ENCODE measurements at regions not wholly inside any gene's neighbourhood (a gene's known extent, or its start where the extent isn't known, plus 50 kb on each side); places are given as distances from the start of the nearest gene placed in this dataset.
A peak's percentile ranks its signal among the peaks of the same experiment; 100 is the strongest.
"Not testable (repeated sequence)": the region's sequence is repeated elsewhere in the genome, so short reads cannot be mapped to it uniquely, and the experiment has no call there.

GRCh38 chr15:31219221-31219620, 107.4 kb upstream of the KLF13 start:
- DNase-seq (ENCODE audit: low read depth) = no peak

- no peak for DNase-seq (ENCODE audit: low read depth)
These were observed 104.6 kb upstream of the KLF13 start for GRCh38 chr15:31221936-31222515.

GRCh38 chr15:31222773-31223341, 103.8 kb upstream of the KLF13 start:
- DNase-seq (ENCODE audit: low read depth) = no peak

DNA sequence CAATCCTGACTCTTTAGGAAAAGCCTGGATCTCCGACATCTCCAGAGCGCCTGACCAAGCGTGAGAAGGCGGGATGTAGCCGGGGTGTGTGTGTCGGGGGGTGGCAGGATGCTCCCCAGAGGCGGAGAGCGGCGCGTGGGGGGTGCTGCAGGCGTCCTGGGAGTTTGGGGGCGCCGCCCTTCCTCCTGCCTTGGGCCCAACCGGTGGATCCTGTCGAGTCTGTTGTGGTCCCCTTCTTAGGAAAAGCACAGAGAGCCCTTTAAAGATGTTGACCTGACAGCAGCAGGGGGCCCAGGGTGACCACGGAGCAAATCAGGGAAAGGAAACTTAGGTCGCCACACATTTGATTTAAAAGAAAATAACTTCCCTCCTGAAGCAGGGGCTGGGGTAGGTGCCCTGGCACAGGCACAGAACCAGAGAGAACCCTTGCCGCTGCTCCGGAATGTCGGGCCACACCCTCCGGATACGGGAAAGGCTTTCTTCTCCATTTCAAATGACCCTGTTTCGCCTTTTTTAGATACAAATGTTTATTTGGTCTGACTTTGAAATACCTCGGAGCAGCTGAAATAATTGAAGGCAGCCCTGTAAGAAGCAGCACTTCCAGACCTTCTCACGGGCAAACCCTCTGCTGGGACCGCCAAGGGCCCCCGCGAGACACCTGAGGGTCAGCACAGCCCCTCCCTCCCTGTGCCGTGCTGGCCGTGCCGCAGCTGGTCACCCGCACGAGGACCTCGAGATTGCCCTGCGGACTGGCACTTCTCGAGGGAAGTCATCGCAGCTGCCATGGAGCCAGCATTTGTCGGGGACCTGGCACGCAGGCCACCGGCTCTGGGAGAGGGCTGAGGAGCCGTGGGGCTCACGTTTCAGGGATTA, 102.9 kb upstream of the KLF13 start:
- no peak for DNase-seq (ENCODE audit: low read depth)

DNA sequence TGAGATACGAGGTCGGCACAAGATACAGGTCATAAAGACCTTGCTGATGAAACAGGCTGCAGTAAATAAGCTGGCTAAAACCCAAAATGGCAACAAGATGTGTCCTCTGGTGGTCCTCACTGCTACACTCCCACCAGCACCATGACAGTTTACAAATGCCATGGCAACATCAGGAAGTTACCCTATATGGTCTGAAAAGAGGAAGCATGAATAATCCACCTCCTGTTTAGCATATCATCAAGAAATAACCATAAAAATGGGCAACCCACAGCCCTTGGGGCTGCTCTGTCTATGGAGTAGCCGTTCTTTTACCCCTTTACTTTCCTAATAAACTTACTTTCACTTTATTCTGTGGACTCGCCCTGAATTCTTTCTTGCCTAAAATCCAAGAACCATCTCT, 102.0 kb upstream of the KLF13 start:
- not testable (repeated sequence) for DNase-seq (ENCODE audit: low read depth)

GRCh38 chr15:31225356-31225955, 101.2 kb upstream of the KLF13 start:
- DNase-seq (ENCODE audit: low read depth) = no peak

GRCh38 chr15:31226021-31226420, 100.6 kb upstream of the KLF13 start:
- no peak for DNase-seq (ENCODE audit: low read depth)

GRCh38 chr15:31227235-31227634, 99.4 kb upstream of the KLF13 start:
- no peak for DNase-seq (ENCODE audit: low read depth)

DNA sequence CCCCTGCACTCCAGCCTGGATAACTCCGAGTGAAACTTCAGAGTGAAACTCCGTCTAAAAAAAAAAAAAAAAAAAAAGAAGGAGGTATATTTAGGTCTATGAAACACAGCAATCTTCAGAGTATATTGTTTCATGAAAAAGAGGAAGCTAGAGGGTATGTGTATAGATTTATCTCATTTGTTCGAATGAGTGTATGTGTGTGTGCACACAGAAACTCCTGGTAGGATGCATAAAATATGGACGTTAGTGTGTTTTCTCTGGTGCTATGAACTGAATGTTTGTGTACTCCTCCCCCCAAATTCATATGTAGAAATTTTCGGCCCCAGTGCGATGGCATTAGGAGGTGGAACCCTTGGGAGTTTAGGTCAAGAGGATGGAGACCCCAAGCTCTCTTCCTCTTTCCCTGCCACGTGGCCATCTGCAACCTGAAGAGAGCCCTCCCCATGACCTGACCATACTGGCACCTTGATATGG, 98.6 kb upstream of the KLF13 start:
- DNase-seq (ENCODE audit: low read depth) = no peak

DNA sequence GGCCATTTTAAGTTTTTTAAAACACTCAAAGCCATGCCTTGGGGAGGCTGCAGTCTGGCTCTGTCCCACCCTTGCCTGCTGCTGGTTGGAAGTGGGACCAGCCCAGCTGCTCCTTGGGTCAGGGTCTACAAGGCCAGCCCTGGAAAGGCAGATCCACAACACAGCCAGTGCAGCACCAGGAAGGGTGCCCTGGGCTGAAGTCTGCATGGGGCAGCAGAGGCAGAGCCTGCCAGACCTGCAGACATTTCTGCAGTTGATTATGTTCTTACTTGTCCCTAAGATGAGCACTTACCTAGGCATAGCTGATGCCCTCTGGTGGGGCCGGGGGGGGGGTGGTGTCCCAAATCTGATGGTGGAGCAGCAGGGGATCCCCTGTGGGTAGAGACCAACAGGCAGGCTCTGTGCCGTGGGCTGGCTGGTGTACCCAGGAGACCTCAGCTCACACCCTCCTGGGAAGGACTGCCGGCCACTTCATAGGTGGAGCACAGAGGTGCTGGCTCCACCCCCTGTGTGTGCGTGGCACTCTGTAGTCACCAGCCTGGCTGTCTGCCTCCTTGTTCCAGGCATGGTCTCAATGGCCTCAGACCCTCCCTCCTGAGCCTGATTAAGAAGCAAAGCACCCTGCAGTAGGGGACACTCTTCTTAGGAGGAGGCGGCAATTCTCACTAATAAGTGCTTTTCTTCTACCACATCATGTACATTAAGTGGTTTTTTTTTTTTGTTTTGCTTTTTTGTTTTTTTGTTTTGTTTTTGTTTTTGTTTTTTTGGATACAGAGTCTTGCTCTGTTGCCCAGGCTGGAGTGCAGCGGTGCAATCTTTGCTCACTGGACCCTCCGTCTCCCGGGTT, 97.4 kb upstream of the KLF13 start:
- no peak for DNase-seq (ENCODE audit: low read depth)

GRCh38 chr15:31230630-31231485, 95.8 kb upstream of the KLF13 start:
- no peak for DNase-seq (ENCODE audit: low read depth)

- DNase-seq (ENCODE audit: low read depth) = no peak
These were observed 91.8 kb upstream of the KLF13 start for GRCh38 chr15:31234815-31235214.

- DNase-seq (ENCODE audit: low read depth) = no peak
These were observed 91.1 kb upstream of the KLF13 start for GRCh38 chr15:31235311-31236183.

GRCh38 chr15:31236184-31237042, 90.2 kb upstream of the KLF13 start:
- DNase-seq (ENCODE audit: low read depth) = peak; percentile 89

DNA sequence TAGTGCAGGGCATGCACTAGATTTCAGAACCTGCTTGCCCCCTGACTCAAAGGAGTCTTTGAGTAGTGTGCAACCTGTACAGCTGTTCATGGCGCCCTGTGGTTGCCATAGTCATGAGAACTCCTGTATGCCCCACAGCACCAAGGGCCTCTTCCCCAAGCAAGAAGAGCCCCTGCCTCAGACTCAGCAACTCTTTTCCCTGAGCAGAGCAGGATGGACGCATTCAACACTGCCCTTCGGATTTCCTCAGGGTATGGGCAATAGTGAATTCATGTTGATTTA, 89.7 kb upstream of the KLF13 start:
- no peak for DNase-seq (ENCODE audit: low read depth)

DNA sequence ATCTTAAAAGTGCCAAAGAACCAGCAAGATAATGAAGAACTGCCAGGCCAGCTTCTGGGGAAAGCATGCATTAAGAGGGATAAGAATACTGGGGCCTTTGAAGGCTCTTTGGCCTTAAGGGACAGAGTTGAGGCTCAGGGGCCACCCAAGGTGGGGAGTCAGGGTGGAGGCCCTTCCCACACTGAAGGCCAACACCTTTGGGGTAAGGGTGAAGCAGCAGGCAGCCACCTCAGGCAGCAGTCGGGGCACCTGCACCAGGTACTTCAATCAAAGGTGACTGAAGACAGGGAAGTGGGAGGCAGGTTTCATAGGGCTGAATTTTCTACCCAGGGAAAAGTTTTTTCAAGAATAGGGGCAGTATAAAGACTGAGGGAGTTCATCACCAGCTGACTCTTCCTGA, 87.7 kb upstream of the KLF13 start:
- DNase-seq (ENCODE audit: low read depth) = no peak

DNA sequence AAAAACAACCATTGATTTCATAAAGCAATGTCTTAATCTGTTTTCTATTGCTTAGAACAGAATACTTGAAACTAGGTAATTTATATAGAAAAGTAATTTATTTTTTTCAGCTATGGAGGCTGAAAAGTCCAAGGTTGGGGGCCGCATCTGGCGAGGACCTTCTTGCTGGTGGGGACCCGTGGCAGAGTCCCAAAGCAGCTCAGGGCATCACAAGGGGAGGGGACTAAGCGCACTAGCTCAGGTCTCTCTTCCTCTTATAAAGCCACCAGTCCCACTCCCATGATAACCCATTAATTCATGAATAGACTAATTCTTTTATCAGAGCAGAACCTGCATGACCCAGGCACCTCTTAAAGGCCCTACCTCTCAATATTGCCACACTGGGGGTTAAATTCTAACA, 87.2 kb upstream of the KLF13 start:
- no peak for DNase-seq (ENCODE audit: low read depth)

DNA sequence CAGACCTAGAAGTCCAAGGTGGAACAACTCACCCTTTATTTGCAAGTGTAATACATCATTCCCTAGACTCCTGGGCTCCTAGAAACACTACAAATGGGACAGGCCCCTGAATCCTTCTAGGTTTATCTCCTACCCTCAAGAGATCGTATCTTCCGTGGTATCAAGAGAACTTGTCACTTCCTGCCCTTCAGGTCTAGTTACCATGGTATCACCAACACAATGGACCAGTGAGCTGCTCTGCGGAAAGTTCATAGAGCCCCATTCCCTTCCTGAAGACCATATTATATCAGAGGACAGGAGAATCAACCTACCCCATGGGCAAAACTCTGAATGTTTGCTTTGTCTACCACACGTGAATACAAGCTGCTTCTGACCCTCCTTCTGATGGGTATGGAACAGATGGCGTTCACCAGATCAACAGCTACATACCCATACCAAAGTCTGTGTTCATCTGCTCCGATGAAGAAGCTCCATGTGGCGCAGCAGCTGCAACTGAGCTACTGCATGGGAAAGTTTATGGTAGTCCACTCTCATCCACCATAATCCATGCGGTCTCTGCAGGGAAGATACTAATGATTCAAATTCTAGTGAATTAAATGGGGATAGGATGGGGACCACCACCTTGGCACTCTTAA, 84.6 kb upstream of the KLF13 start:
- DNase-seq (ENCODE audit: low read depth) = no peak

DNA sequence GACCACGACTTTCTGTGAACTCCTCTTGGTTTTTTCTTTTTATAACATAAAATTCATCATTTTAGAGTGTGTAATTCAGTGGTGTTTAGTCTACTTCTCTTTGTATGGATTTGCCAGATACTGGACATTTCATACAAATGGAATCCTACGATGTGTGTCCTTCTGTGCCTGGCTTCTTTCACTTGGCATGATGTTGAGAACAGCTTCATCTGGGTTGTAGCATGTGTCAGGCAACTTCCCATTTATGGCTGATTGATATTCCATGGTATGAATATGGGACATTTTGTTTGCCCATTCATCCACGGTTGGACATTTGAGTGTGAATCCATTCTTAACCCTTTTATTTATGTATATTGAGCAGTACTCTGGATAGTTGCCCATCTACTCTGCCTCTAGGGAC, 82.7 kb upstream of the KLF13 start:
- no peak for DNase-seq (ENCODE audit: low read depth)
